HEK293T (cell line): ENCODE measurements at regions not wholly inside any gene's neighbourhood (a gene's known extent, or its start where the extent isn't known, plus 50 kb on each side); places are given as distances from the start of the nearest gene placed in this dataset.

Experiments
- CTCF ChIA-PET: fragments of 350-600 bp; formaldehyde crosslinking; extraction: SDS; loops from one replicate; lab custom pipeline; 2021; ENCODE audit warnings: antibody characterized with exemption, inconsistent platforms; lab: Yijun Ruan, JAX
- POLR2A ChIA-PET: fragments of 350-600 bp; formaldehyde crosslinking; extraction: SDS; loops from one replicate; lab custom pipeline; 2020; ENCODE audit warnings: antibody characterized with exemption, inconsistent platforms; lab: Yijun Ruan, JAX
- DNase-seq: peaks from one replicate; pipeline ENCODE4 v3.0.0; 2012; ENCODE audit warnings: mixed read lengths; ENCODE audit errors: extremely low spot score
- ARNT ChIP-seq: fragments of 450-650 bp; IDR thresholded peaks from 2 replicates; pipeline ENCODE4 v1.6.1; 2017; ENCODE audit warnings: mild to moderate bottlenecking
- BHLHE40 ChIP-seq: fragments of 450-650 bp; IDR thresholded peaks from 2 replicates; pipeline ENCODE4 v1.6.1; 2016; ENCODE audit warnings: mild to moderate bottlenecking, moderate library complexity, borderline replicate concordance
- CTBP1 ChIP-seq: fragments of 450-650 bp; IDR thresholded peaks from 2 replicates; pipeline ENCODE4 v1.6.1; 2016; ENCODE audit warnings: borderline replicate concordance
- ELF4 ChIP-seq: fragments of 450-650 bp; IDR thresholded peaks from 2 replicates; pipeline ENCODE4 v1.6.1; 2017; ENCODE audit warnings: antibody characterized with exemption
- FOXA1 ChIP-seq: fragments of 450-650 bp; IDR thresholded peaks from 2 replicates; pipeline ENCODE4 v1.6.1; 2016; ENCODE audit warnings: mild to moderate bottlenecking
- FOXK2 ChIP-seq: fragments of 450-650 bp; IDR thresholded peaks from 2 replicates; pipeline ENCODE4 v1.6.1; 2016; ENCODE audit warnings: mild to moderate bottlenecking
- FOXM1 ChIP-seq: fragments of 450-650 bp; IDR thresholded peaks from 2 replicates; pipeline ENCODE4 v1.6.1; 2017; ENCODE audit warnings: mild to moderate bottlenecking, borderline replicate concordance
- HDGF ChIP-seq: fragments of 450-650 bp; IDR thresholded peaks from 2 replicates; pipeline ENCODE4 v1.6.1; 2017; ENCODE audit warnings: antibody characterized with exemption, borderline replicate concordance
- L3MBTL2 ChIP-seq: fragments of 450-650 bp; conservative IDR thresholded peaks from 2 replicates; pipeline ENCODE4 v1.6.1; 2016; ENCODE audit warnings: mild to moderate bottlenecking
- LEF1 ChIP-seq: fragments of 450-650 bp; IDR thresholded peaks from 2 replicates; pipeline ENCODE4 v1.6.1; 2017; ENCODE audit warnings: mild to moderate bottlenecking, borderline replicate concordance
- NFRKB ChIP-seq: fragments of 450-650 bp; IDR thresholded peaks from 2 replicates; pipeline ENCODE4 v1.6.1; 2016; ENCODE audit warnings: mild to moderate bottlenecking, moderate library complexity
- SP1 ChIP-seq: fragments of 450-650 bp; IDR thresholded peaks from 2 replicates; pipeline ENCODE4 v1.6.1; 2017
- SUZ12 ChIP-seq: fragments of 450-650 bp; IDR thresholded peaks from 2 replicates; pipeline ENCODE4 v1.6.1; 2016; ENCODE audit warnings: mild to moderate bottlenecking
- TARDBP ChIP-seq: fragments of 450-650 bp; IDR thresholded peaks from 2 replicates; pipeline ENCODE4 v1.6.1; 2016
- ZNF384 ChIP-seq: fragments of 450-650 bp; IDR thresholded peaks from 2 replicates; pipeline ENCODE4 v1.6.1; 2016
- TF ChIP-seq, protein P1 (sequence below): fragments of 450-650 bp; IDR thresholded peaks from 2 replicates; pipeline ENCODE4 v1.6.1; 2016

DNA sequence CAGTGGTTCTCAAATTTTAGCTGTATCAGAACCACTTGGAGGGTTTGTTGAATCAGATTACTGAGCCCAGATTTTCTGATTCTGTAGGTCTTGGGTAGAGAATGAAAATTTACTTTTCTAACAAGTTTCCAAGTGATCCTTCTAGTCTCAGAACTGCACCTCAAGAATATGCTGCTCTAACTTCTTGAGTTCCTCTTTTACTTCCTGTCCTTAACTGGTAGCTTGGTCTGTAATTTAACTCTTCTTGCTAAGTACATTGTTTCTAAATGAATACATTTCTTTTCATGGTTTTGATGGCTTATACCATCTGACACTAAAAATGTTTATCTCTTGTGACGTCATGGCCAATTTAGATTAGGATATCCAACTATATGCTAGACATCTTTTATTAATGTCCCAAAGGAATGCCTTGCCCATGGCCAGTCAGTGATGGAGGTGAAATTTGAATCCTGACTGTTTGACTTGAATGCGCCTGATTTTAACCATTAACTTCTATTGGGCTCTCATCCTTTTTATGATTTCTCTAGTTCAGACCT is 262.6 kb upstream of the NAALADL2 start:
- ChIA-PET CTCF (no interaction called here), POLR2A (no interaction called here)
- no peak for TF ChIP-seq FOXM1
- no peak for TF ChIP-seq FOXK2
- no peak for TF ChIP-seq HDGF
- TF ChIP-seq SP1: no peak
- no peak for DNase-seq

DNA sequence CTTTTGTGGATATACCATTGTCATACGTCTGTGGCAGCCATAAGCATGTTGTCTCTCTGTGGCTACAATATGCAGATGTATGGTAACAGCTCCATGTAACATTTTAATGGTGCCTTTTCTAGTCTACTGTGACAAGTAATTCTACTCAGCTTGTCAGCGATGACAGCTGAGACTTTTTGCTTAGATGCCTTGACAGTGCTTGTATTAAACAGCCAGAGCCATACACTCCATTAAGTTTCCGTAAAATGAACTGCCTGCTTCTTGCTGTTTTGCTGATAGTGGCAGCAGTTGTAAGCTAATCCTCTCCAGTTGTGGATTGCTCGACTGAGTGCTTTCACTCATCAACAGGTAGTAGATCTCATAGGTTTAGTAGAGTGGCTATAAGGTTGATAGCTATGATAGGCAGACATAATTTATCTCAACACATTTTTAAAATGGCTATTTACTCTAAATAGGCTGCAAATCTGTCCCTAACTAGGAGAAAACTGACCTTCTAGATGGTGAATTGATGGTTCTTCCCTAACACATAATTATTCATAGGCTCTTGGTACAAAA is 260.2 kb upstream of the NAALADL2 start:
- ChIA-PET POLR2A (no interaction called here), CTCF (no interaction called here)
- DNase-seq: peak; percentile 26
- no peak for TF ChIP-seq ARNT
- TF ChIP-seq CTBP1: peak; percentile 66
- no peak for TF ChIP-seq BHLHE40
- TF ChIP-seq LEF1: no peak
- TF ChIP-seq NFRKB: no peak
- no peak for TF ChIP-seq SP1
- no peak for TF ChIP-seq FOXM1
- TF ChIP-seq TARDBP: no peak
- no peak for TF ChIP-seq L3MBTL2
- TF ChIP-seq ELF4: no peak
- no peak for TF ChIP-seq FOXA1
- TF ChIP-seq, protein P1, sequence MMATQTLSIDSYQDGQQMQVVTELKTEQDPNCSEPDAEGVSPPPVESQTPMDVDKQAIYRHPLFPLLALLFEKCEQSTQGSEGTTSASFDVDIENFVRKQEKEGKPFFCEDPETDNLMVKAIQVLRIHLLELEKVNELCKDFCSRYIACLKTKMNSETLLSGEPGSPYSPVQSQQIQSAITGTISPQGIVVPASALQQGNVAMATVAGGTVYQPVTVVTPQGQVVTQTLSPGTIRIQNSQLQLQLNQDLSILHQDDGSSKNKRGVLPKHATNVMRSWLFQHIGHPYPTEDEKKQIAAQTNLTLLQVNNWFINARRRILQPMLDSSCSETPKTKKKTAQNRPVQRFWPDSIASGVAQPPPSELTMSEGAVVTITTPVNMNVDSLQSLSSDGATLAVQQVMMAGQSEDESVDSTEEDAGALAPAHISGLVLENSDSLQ: peak; percentile 93
- TF ChIP-seq SUZ12: no peak
- no peak for TF ChIP-seq FOXK2

DNA sequence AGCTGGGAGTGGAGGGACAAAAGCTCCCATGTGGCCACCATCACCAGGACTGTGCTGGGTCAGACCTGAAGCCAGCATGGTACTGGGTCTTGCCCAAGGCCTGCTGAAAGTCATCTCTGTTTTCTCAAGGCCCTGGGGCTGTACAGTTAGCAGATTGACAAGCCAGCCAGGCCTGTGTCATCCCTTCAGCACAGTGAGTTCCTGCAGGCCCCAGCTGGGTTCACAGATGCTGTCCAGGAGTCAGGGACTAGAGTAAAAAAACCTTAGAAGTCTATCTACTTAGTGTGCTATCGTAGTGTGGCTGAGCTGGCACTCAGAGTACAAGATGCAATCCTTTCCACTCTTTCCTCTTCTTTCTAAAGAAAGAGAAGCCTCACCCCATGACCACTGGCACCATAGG is 246.0 kb upstream of the NAALADL2 start:
- ChIA-PET POLR2A (no interaction called here), CTCF (no interaction called here)
- TF ChIP-seq ARNT (no peak), FOXA1 (no peak), SUZ12 (no peak), HDGF (no peak), LEF1 (no peak), SP1 (no peak), ZNF384 (no peak), FOXM1 (no peak), ELF4 (no peak), BHLHE40 (no peak), TARDBP (no peak), NFRKB (no peak), CTBP1 (no peak), FOXK2 (no peak), L3MBTL2 (no peak)
- TF ChIP-seq, protein P1: no peak
- no peak for DNase-seq

DNA sequence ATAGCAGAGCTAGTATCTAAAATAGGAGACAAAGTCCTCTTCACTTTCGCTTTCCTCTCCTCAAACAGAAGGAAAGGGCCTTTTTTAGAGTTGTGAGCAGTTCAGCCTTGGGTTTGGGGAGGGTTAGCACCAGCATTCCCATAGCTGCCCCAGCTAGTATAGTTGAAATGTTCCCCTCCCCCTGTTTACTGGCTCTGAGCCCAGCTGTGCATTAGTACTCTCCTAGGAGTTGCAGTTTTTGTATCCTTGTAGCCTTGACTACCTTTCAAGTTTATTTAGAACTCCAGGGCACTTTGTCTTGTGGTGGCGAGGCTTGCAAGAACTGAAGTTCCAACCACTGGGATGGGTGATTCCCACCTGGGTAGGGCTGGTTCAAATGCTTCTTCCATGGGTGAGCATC is 245.1 kb upstream of the NAALADL2 start:
- CTCF ChIA-PET: no interaction called here
- POLR2A ChIA-PET: no interaction called here
- no peak for DNase-seq
- TF ChIP-seq, protein P1: no peak
- no peak for TF ChIP-seq TARDBP
- TF ChIP-seq BHLHE40: no peak
- TF ChIP-seq ELF4: no peak
- TF ChIP-seq FOXK2: no peak
- TF ChIP-seq FOXA1: no peak

DNA sequence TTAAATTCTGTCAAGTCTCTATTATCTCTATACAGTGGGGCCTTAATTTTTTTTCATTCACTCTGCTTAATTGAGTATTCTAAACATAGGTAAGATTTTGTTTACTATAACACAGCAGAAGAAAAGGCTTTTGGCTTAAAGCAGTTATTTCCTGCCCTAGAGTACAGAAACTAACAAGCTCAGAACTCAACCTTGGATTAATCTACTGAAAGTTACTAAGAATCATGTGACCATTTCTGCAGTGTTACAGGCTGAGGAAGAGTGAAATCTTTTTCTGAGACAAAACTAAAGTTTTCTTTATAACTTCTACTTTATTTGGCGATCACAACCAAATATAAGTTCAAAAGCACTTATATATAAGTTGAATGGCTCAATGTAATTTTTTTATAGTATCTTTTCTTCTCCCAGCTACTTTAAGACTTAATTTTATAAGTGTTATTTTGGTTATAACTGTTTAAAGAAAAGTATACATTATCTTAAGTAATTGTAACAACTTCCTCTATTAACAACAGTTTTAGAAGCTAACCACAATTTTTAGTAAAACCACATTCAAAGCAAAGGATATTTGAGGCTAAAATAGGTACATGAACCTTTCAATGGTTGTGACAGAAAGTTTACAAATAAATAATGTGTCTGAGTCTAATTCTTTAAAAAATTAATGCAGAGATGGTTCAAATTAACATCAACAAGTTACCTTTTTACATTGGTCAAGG is 240.6 kb upstream of the NAALADL2 start:
- TF ChIP-seq HDGF (no peak), SP1 (no peak), TARDBP (no peak), BHLHE40 (no peak), ARNT (no peak), NFRKB (no peak), FOXM1 (no peak), FOXA1 (no peak), CTBP1 (no peak), ZNF384 (no peak), L3MBTL2 (no peak)
- TF ChIP-seq, protein P1: no peak
- ChIA-PET CTCF (no interaction called here), POLR2A (no interaction called here)
- no peak for DNase-seq
